Coronary artery (tissue), 2 donors: ENCODE measurements at regions not wholly inside any gene's neighbourhood (a gene's known extent, or its start where the extent isn't known, plus 50 kb on each side); places are given as distances from the start of the nearest gene placed in this dataset.

Experiments
- DNase-seq: peaks from one replicate; pipeline ENCODE4 v3.0.0-alpha.2; 2017; ENCODE audit warnings: low spot score
- H3K27ac ChIP-seq, 2 donors: fragments of 200-600 bp; sonication (generic); one replicate each; pipeline ENCODE4 v1.5.1; 2016 to 2019
- H3K4me3 ChIP-seq: fragments of 200-600 bp; sonication (generic); 2 replicates; pipeline ENCODE4 v1.5.1; 2016; ENCODE audit warnings: mild to moderate bottlenecking, moderate library complexity
- CTCF ChIP-seq: fragments of 200-600 bp; sonication (generic); IDR thresholded peaks from one replicate; pipeline ENCODE4 v1.5.1; 2019; ENCODE audit warnings: antibody characterized with exemption

GRCh38 chr16:86052115-86052670 lies 153.2 kb downstream of the IRF8 start:
- DNase-seq, result no peak
- Histone ChIP-seq H3K4me3 (no peak overlapping the region), H3K27ac (no peak overlapping the region)
- TF ChIP-seq CTCF, result no peak

GRCh38 chr16:86052926-86053325 lies 154.0 kb downstream of the IRF8 start:
- Histone ChIP-seq H3K27ac (no peak overlapping the region), H3K4me3 (no peak overlapping the region)
- TF ChIP-seq CTCF, result no peak
- DNase-seq, result no peak

GRCh38 chr16:86059253-86060171 lies 160.6 kb downstream of the IRF8 start:
- no peak overlapping the region for H3K4me3 ChIP-seq
- TF ChIP-seq CTCF, result no peak
- no peak for DNase-seq
- peak overlapping the region in 1 of 2 donors; percentile 58 for H3K27ac ChIP-seq

- no peak for DNase-seq
Observed at GRCh38 chr16:86060381-86061317, 161.7 kb downstream of the IRF8 start.

GRCh38 chr16:86061318-86061695 lies 162.3 kb downstream of the IRF8 start:
- no peak for TF ChIP-seq CTCF
- Histone ChIP-seq H3K4me3 (no peak overlapping the region), H3K27ac (peak overlapping the region in 1 of 2 donors; percentile 58)
- no peak for DNase-seq

More at GRCh38 chr16:86060381-86061317, 161.7 kb downstream of the IRF8 start:
- Histone ChIP-seq H3K27ac (peak overlapping the region in 1 of 2 donors; percentile 58), H3K4me3 (no peak overlapping the region)
- TF ChIP-seq CTCF, result no peak

GRCh38 chr16:86061721-86062120 lies 162.8 kb downstream of the IRF8 start:
- no peak overlapping the region for H3K4me3 ChIP-seq
- no peak for TF ChIP-seq CTCF
- DNase-seq, result no peak
- peak overlapping the region in 1 of 2 donors; percentile 58 for H3K27ac ChIP-seq
